Fibroblast of the aortic adventitia (primary cell): ENCODE measurements at regions not wholly inside any gene's neighbourhood (a gene's known extent, or its start where the extent isn't known, plus 50 kb on each side); places are given as distances from the start of the nearest gene placed in this dataset.

Experiments
- DNase-seq: peaks from one replicate; pipeline ENCODE4 v3.0.0-alpha.2; 2010; ENCODE audit warnings: low read depth
- H3K4me3 ChIP-seq: 2 replicates; pipeline ENCODE4 v1.5.1; 2011; ENCODE audit warnings: low read depth, mild to moderate bottlenecking, control low read depth, low read length, moderate library complexity
- CTCF ChIP-seq: IDR thresholded peaks from 2 replicates; pipeline ENCODE4 v1.5.1; 2011; ENCODE audit warnings: mild to moderate bottlenecking, low read length, control low read depth, inconsistent platforms; ENCODE audit not compliant: insufficient read depth

GRCh38 chrX:110414679-110415439, 56.2 kb downstream of the RTL9 start:
- peak; percentile 77 for DNase-seq
- no peak overlapping the region for H3K4me3 ChIP-seq
- no peak for TF ChIP-seq CTCF

- H3K4me3 ChIP-seq: no peak overlapping the region
- peak; percentile 78 for DNase-seq
- no peak for TF ChIP-seq CTCF
Observed at GRCh38 chrX:110415440-110416170, 57.0 kb downstream of the RTL9 start.

- no peak overlapping the region for H3K4me3 ChIP-seq
- DNase-seq: no peak
- no peak for TF ChIP-seq CTCF
Observed at GRCh38 chrX:110417128-110417527, 58.5 kb downstream of the RTL9 start.

GRCh38 chrX:110418316-110419235, 59.9 kb downstream of the RTL9 start:
- DNase-seq: peak; percentile 69
- H3K4me3 ChIP-seq: no peak overlapping the region

GRCh38 chrX:110419512-110419911, 60.9 kb downstream of the RTL9 start:
- no peak for TF ChIP-seq CTCF

More at GRCh38 chrX:110418316-110419235, 59.9 kb downstream of the RTL9 start:
- peak; percentile 61 for TF ChIP-seq CTCF

GRCh38 chrX:110420771-110421499, 62.3 kb downstream of the RTL9 start:
- TF ChIP-seq CTCF: peak; percentile 25
- no peak for DNase-seq

More at GRCh38 chrX:110419512-110419911, 60.9 kb downstream of the RTL9 start:
- no peak for DNase-seq
- no peak overlapping the region for H3K4me3 ChIP-seq

More at GRCh38 chrX:110420771-110421499, 62.3 kb downstream of the RTL9 start:
- H3K4me3 ChIP-seq: no peak overlapping the region
